ENCODE measurements at regions not wholly inside any gene's neighbourhood (a gene's known extent, or its start where the extent isn't known, plus 50 kb on each side); places are given as distances from the start of the nearest gene placed in this dataset.
A peak's percentile ranks its signal among the peaks of the same experiment; 100 is the strongest.

DNA sequence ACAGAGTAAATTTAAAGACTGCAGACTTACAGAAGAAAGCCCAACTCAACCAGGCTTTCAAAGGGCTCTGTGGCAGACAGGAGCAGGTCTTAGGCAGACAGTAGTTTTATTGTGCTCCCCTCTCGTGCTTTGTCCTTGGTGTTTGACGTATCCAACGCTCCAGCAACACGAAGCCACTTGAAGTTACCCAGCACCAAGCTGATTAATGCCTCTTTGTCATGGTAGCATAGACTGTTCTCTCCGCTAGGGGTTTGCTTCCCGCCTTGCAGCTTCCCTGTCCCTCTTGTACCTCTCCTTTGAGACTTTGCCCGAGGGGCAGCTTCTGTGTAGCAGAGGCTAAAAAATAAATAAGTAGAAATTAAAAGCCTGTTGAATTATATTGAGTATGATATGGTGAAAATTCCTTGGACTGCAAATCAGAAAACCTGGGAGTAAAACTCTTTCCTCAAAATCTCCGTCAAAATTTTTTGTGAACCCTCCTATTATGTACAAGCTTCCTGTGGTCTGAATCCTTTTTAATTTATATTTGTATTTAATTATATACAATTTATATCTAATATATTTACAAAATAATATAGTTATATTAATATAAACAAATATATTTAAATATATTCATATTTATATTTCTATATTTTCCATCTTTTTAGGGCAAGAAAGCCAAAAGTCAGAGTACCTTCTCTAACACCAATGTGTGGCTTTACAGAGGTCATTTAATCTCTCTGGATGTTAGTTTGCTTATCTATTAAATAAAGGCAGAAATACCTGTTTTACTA, 405.4 kb downstream of the DMAC1 start:
- peak; percentile 52 for DNase-seq (ENCODE audit: low spot score)

DNA sequence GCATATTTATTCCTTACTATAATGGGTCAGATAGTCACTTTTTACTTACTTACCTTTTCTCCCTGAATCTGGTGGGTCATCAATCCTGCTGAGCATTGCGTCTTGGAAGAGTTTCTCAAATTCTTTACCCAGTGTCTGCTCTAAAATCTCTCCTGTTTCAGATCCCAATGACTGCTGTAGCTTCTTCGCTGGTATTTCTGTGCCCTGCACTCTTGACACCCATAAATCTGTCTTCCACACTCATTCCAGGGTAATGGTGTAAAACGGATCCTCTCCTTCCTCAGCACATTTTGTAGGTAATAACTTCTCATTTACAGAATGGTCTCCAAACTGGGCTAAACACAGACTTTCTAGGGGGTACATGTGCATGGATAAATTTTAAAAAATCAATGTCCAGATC, 407.4 kb downstream of the DMAC1 start:
- no peak for DNase-seq (ENCODE audit: low spot score)

DNA sequence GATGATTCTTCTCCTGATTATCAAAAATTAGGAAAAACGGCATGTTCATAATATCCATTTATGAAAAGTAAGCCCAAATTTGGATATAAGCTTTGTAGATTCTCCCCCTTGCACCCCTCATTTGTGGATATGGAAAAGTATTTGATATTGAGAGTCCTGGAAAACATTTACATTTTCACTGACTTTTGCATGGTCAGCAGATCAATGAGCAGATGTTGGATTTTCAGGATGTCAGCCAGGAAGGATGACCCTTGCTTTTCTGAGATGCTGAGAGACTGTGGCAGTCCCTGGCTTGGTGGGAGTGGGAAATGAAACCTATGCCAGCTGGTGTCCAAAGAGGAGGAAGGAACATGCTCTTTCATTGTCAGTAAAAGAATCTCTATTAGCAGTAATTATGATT, 410.8 kb downstream of the DMAC1 start:
- DNase-seq (ENCODE audit: low spot score) = no peak

DNA sequence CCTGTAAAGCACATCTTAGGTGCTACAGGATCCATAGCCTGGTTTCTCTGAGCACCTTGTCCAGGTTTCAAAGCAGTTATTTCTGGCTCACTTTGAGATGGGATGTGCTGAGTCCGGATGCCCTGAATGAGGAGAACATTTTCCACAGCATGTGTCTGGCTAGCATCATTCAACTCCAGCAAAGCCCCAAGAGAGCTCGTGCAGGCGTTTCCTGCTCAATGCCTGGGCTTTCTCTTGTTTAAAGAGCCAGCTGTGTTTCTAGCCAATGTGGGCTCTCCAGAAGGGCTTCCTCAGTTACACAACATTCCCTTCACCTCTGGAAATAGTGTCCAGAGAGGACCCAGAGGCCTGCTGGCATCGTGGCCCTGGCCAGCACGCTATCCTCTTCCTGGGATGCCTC, 411.7 kb downstream of the DMAC1 start:
- no peak for DNase-seq (ENCODE audit: low spot score)

DNA sequence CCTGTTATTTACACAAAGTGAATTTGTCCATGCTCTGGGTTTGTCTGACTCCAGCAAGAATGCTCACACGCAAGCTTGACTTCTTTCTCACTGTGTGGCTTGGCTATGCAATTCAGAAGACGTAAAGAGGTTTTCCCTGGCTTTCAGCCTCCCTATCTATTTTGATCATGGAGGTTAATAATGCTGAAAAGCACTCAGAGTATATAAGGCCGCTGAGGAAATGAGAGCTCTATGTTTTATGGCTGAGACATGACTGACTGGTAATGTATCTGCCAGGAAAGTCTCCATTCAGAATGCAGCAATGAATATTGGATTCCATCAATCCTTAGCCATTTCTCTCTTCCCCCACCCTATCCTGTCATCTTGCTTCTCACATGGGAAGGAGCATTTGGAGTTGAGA, 417.3 kb downstream of the DMAC1 start:
- DNase-seq (ENCODE audit: low spot score) = no peak

DNA sequence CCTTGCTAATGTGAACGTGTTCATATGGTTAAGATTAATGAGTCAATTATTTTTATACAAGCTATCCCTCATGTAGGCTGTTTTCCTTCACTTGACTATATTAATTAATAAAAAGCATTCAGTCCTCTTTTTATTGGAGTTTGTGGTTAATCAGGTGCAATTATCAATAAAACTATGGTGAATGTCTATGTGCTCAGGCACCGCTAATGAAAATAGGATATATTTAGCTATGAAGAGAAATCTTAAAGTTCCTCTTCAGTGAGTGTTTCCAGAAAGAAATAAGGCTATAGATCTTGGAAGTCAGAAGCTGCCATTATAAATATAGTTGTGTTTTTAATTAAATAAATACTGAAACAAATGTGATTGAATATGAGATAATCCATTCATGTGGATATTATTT, 422.1 kb downstream of the DMAC1 start:
- DNase-seq (ENCODE audit: low spot score) = no peak

DNA sequence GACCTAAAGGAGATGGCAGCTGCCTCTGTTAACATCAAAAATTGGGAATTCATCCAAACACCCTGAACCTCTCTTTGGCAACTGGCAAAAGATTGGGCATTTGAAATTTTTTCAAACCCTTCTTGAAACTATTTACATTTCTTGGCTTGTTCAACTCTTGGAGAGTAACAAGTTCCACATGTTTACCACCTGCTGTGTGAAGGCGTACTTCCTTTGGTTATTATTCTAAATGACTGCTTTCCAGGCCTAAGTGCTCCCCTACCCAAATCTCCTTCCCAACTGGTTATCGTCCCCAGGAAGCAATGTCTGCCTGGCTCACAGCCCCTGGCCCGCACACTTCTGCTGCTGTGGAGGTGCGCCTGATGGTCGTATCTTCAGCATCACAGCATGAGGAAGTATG, 422.7 kb downstream of the DMAC1 start:
- no peak for DNase-seq (ENCODE audit: low spot score)

DNA sequence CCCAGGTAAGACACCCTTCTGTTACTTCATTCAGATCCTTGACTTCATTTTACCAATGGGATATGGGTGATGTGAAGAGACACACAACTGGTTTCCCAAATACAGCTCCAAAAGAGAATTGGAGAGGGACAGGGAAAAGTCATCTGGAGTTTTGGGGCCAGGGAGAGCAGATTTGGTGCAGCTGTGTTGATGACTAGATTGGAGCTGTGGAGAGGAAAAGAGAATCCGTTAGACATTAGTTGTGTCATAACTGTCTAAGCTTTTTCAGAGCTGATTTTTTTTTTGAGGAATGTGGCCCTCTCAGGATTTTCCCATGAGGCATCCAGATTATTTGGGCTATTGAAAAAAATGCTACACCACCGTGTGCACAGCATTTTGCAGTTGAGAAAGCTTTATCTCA, 423.4 kb downstream of the DMAC1 start:
- DNase-seq (ENCODE audit: low spot score) = no peak

DNA sequence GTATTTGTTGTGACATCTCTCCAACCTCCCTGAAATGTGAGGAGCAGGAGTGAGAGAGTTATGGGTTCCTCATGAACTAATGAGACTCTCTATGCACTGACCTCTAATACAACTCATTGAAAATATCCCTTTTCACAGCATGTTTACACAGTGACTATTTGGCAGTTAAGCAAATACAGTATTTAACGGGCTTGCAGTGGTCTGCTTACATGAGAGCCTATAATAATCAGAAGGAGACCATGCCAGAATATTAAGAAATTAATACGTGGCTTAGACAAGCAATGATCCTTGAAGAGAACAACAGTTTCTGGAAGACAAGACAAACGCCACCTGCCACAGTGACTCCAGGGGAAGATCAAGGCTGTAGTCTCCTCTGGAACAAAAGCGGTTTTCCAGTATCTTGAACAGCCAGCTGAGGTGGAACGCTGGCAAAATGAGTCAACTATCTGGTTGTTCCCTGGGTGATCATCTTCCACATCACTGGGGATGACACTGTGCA, 424.5 kb downstream of the DMAC1 start:
- DNase-seq (ENCODE audit: low spot score) = no peak

DNA sequence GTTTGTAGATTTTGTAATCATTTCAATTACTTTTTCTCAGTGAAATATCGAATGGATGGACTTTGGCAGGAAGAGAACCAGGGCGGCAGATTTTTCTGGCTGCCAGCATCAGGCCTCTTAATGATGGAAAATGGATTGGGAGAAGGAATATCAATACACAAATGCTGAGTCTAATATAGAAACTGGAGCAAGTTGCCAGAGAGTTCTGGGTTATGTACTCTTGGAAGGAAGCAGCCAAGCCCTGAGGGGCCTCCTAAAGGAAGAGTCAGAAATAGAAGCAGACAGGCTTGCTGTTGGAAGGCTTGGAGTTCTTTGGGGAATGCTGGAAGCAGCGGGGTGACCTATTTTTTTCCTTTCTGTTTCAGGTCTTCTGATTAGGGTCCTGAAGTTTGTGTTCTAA, 428.6 kb downstream of the DMAC1 start:
- no peak for DNase-seq (ENCODE audit: low spot score)

DNA sequence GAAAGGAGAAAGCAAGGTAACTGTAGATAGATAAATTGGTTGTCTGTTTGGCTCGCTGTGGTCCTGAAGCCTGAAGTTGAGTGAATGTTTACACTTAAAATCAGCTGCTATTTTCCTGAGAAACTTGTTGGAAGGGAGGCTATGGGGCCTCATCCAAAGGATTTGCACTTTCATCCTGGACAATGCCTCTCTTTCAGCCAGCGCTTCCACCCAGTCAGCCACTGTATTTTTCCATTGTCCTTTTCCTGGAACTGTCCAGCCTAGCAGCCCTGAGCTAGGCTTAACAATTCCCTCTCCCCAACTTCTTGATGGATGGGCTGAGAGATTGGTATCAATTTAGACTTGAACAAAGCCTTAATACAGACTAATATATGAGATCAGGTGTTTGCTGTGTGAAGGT, 429.2 kb downstream of the DMAC1 start:
- peak; percentile 62 for DNase-seq (ENCODE audit: low spot score)

DNA sequence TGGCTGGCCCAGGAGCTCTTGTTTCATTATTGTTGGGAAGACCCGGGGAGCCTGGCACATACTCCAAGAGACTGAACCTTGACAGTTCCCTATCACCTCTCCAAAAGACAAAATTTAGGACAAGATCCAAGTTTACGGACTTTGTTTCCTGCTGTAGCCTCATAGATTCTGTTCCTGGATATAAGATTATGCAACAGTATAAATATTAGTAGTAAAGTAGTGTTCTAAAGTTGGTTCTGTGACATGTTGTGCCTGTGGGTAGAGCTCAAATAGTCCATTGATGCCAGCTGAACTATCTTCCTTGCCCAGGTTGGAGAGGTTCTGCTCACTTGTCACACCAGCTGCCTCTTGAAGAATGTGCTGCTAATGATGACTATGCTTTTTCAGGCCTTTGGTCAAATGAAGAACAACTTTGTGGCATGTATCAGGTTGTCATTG, 430.2 kb downstream of the DMAC1 start:
- DNase-seq (ENCODE audit: low spot score) = no peak

DNA sequence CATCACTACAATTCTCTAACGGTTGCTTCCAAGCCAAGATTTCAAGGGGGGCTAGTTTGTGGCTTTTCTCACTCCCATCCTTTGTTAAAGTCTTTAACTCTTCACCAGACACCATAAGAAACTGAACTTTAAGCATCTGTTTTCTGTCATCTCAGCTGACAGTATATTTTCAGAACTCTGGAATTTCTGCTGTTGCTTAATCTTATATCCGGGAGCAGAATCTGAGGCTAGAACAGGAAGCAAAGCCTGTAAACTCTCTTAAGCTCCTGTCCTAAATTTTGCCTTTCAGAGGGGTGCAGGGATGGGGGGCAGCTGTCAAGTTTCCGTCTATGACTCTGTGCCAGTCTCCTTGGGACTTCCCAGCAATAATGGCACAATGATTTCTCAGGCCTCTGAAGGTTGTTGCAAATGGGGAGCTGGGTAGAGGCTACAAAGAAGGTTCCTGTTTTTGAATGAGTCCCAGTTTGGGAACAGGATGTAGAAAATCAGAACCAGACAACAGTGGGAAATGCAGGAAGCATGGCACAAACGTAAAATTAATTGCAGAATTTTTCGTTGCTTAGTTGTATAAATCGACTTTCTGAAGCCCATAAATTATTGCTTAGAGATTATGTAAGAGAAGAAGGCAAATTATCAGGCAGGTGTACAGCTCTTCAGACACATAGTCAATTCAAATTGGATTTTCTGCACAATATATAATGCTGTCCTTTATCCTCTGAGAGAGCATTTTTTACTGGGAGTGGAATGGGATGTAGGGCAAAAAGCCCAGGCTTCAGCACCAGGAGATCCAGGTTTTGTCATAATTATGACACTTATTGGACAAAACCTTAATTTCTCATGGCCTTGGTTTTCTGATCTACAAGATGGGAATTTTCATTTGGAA, 430.9 kb downstream of the DMAC1 start:
- DNase-seq (ENCODE audit: low spot score) = no peak

DNA sequence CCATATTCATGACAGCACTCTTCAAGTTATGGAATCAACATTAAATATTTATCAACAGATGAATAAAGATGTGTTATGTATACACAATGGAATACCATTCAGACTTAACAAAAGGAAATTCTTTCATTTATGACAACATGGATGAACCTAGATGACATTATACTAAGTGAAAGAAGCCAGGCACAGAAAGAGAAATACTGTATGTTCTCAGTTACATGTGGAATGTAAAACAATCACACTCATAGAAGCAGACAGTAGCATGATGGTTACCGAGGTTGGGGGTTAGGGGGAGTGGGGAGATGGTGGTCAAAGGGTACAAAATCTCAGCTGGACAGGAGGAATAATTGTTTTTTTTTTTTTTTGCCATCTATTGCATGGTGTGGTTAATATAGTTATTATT, 431.9 kb downstream of the DMAC1 start:
- no peak for DNase-seq (ENCODE audit: low spot score)

DNA sequence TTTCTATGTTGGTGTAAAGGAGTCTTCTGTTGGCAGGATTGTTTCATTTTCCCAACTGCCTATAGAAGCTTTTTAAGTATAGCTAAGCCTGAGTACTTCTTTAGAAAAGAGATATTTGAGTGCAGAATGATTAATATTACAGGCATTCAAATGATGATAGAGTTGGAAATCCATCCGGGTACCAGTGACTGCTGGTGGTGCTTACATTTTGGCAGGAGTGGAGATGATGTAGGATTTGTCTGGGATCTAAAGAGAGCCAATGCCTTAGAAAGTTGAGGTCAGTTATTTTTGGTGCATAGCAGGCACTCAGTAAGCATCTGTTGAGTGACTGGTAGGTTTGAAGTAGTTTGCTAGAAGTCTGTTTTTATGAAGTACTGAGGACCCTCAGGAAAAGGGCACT, 433.5 kb downstream of the DMAC1 start:
- no peak for DNase-seq (ENCODE audit: low spot score)

DNA sequence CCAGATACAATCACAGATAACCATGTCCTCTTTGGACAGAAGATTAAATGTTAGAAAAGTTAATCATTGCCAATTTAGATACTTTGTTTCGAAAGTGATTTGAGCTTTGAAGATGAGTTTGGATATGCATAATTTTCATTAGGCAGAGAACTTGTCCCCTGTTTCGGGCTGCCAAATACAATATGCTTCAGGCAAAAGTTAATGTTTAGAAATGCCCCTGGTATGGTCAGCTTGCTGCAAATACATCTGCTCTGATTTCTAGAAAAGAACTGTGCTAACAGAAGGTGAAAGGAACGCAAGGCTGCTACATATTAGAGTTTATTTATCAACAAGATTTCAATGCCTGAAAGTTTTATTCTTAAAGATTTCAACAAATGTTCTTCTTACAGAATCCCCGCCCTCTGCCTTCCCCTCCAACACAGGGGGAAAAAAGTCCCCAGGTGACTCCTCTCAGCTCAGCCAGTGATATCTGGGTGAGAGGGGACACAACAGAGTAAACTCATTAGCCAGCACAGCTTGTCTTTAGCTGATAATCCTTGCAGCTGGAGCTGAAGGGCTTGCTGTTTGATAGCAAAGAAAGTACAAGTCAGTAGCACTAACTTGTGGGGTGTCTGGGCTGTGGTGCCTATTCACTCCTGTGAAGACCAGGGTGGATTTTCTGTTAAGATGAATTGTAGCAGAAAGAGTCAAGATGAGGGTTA, 435.7 kb downstream of the DMAC1 start:
- no peak for DNase-seq (ENCODE audit: low spot score)

DNA sequence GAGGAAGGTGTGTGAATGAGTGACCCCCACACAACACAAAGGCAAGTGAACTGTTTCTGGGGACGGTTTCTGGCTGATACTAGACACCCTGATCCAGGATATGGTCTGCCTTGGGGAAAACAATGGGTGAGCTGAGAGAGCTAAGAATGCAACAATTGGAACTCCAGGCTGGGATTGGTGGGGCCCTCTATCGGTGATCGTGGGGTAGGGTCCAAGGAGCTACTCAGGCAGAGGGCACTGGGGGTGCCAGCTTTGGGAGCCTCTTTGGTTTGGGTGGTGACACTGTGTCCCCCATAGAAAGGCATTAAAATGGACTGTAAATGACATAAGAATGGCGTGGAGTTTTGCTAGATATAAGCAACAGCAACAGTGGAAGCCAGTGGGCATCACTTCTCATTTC, 439.1 kb downstream of the DMAC1 start:
- no peak for DNase-seq (ENCODE audit: low spot score)

DNA sequence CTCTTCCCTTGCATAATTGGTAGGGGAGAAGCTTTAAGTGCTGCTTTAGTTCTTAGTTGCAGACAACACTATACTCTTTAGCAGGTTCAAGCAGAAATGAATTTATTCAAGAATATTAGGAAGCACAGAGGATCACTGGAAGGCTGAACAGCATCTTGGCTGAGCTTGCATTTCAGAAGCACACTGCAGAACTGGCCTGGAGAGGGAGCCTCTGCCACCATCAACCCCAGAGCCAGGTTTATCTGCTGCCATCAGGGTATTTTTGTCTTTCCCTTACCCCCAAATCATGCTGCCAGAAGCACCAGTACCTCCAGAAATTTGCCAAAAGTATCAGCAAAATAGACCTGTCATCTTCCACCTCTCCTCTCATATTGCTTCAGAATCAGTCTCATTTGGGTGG, 440.7 kb downstream of the DMAC1 start:
- no peak for DNase-seq (ENCODE audit: low spot score)

DNA sequence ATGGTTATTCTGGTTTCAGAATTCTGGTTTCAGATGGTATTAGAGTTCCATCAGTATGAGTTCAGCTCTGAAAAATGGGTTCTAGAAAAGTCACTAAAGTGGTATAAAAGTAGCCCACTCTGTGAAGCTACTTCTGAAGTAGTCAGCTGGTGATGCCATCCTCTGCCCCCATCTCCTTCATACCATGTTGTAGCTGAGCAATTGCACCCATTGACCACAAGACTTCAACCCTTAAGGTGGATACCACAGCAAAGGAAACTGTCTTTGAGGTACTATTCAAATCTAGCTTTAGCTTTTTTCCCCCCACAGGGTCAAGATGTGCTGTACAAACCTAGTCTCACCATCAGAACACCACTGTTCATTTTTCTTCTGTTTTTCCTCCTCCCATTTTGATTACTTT, 444.9 kb downstream of the DMAC1 start:
- no peak for DNase-seq (ENCODE audit: low spot score)

DNA sequence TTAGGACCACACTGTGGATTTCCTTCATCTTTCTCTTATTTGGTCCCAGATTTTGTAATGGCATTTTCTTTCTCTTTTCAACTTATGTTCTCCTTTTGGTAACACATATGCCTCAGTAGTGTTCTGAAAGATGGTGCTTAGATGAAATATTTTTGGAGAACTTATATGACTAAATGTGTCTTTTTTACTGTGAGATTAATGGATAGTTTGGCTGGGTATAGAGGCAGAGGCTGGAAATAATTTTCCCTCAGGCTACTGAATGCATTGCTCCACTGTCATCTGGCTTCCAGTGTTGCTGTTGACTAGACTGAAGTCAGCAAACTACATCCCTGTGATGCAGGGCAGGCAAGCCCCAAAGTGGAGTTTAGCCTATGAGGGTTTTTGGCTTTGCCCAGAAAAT, 450.9 kb downstream of the DMAC1 start:
- DNase-seq (ENCODE audit: low spot score) = no peak

DNA sequence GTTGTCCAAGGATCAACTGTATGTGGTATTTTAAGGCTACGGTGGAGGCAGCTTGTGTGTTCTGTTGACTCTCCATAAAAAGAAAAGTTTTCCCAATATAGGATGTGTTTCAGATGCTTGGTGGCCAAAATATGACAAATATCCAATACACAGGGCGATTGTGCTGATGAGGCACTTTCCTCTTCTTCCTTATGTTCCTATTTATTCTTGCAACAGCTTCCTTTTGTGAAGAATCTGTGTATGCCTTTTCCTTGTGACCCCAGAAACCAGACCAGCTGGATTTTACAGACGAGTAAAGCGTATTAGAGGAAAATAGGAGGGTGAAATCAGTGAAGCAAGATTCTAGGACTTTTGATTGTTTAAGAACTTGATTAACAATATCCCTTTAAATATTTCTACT, 452.0 kb downstream of the DMAC1 start:
- DNase-seq (ENCODE audit: low spot score) = no peak

DNA sequence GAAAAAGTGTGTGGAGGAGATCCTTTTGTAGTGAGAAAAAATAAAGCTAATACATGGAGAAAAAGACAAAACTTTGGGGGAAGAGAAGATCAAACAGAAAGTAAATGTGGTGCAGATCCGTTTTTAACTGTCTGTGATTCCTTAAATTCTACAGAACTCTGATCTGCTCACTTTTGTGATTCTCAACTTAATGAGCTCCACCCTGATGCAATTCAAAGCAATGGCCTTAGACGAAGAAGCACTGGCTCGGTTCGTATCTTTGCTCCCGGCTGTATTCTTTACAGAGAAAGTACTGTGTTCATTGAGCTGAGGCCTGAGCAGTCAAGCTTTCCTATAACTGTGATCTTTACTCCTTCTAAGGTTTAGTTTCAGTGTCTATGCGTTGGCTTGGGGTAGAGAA, 453.4 kb downstream of the DMAC1 start:
- no peak for DNase-seq (ENCODE audit: low spot score)

DNA sequence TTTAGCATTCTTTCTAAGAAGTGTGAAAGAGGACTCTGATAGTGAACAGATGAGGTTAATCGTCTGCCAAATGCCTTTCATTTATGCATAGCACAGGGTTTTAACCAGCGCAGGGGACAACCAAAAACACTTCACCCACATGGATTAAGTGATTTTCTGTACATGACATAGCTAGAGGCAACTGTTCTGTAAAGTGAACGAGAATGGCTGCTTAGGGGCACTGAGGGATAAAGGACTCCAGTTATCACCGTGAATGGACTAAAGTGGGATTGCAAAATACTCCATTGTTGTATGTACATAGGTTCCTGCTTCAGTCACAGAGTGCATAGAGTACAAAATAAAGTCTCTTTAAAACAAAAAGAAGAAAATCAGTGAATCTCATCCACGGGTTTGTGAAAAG, 456.8 kb downstream of the DMAC1 start:
- no peak for DNase-seq (ENCODE audit: low spot score)
